ENCODE measurements at regions not wholly inside any gene's neighbourhood (a gene's known extent, or its start where the extent isn't known, plus 50 kb on each side); places are given as distances from the start of the nearest gene placed in this dataset.

DNA sequence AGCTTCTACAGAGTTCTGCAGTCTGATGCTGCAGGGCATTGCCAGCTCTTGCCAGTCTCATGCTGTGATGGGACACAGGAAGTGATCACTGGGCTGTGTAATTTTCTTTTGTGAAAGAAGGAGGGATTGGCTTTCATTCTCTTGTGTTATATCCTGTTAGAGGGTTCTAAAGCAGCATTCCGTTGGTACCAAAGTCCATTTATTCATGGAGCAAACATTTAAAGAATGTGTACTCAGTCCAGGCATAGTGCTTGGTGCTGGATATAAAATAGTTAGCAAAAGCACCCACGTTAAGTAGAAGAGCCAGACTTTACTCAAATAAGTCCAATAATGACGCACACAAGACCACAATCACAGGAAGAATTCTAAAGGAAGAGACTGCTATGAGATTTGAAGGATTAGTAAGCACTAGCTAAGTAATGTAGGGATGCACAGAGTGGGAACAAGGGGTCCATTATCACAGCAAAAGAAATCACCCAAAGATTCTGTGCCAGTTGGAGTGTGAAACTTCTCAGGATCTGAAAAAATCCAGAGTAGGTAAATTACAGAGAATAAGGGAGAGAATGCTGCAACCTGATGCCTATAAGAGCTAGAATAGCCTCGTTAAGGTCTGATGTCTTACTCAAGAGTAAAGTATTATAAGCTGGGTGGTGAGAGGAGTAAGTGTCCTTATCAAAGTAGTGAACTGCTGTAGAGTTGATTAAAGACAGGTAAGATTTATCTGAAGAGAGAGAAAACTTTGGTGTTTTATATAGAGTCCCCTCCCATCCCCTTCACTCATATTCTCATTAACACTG, 728.3 kb downstream of the METTL15 start:
- H3K27me3 ChIP-seq (ENCODE audit: control insufficient read depth, insufficient read depth, low read length), result no peaks in the 10 kb centered on the region
- no peak overlapping the region for H3K27ac ChIP-seq (ENCODE audit: low read length)
- H3K36me3 ChIP-seq (ENCODE audit: control insufficient read depth, insufficient read depth, low read length), result no peaks in the 10 kb centered on the region
- WGBS (ENCODE audit: insufficient coverage), result 20% methylated on average over 1 of the region's 4 CpGs
- H3K4me1 ChIP-seq (ENCODE audit: control insufficient read depth, insufficient read depth, low read length), result no peaks in the 10 kb centered on the region
- no peak overlapping the region for H3K4me3 ChIP-seq (ENCODE audit: low read length)
- no peaks in the 10 kb centered on the region for H3K9me3 ChIP-seq (replicated peaks; ENCODE audit: control insufficient read depth, low read depth, low read length)
- DNase-seq, result no peak

DNA sequence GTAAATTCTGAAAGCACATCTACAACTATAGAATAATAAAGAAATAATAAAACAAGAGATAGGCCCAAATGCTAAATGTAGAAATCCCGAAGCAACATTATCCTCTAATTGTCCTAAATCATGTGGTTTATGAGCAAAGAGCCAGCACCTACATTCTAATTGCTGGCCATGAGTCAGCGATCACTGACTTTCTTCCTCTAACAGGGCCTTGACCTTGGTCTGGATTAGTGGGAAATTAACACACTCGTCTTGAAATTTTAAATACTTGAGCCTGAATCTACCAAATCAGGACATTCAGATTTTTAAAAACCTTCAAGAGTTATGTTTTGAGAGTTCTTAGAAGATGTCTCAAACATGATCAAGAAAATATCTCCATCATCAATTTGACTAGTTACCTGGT, 727.6 kb downstream of the METTL15 start:
- no CpG with 5 or more reads among the region's 3 CpGs for WGBS (ENCODE audit: insufficient coverage)
- no peaks in the 10 kb centered on the region for H3K9me3 ChIP-seq (replicated peaks; ENCODE audit: control insufficient read depth, low read depth, low read length)
- no peak overlapping the region for H3K4me3 ChIP-seq (ENCODE audit: low read length)
- no peaks in the 10 kb centered on the region for H3K4me1 ChIP-seq (ENCODE audit: control insufficient read depth, insufficient read depth, low read length)
- no peaks in the 10 kb centered on the region for H3K36me3 ChIP-seq (ENCODE audit: control insufficient read depth, insufficient read depth, low read length)
- DNase-seq, result peak; percentile 2
- H3K27me3 ChIP-seq (ENCODE audit: control insufficient read depth, insufficient read depth, low read length), result no peaks in the 10 kb centered on the region
- no peak overlapping the region for H3K27ac ChIP-seq (ENCODE audit: low read length)

DNA sequence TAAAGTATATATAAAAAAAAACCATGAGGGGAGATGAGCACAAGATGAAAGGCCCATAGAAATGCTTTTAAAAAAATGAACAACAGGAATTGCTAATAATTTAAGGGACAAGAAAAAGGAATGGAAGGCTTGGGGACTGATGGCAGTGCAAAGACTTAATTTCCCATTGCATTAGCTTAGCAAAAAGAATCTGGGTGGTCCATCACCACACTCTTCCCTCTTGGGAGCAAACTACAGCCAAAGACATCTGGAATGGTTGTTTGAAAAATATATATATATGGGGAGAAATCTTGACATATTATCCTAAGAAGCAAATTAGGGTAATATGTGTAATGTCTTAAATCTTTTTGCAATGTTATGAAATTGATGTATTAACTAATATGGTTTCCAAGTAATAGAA, 727.1 kb downstream of the METTL15 start:
- Histone ChIP-seq H3K9me3 (replicated peaks; ENCODE audit: control insufficient read depth, low read depth, low read length) (no peaks in the 10 kb centered on the region), H3K27me3 (ENCODE audit: control insufficient read depth, insufficient read depth, low read length) (no peaks in the 10 kb centered on the region), H3K4me3 (ENCODE audit: low read length) (no peak overlapping the region), H3K36me3 (ENCODE audit: control insufficient read depth, insufficient read depth, low read length) (no peaks in the 10 kb centered on the region), H3K27ac (ENCODE audit: low read length) (no peak overlapping the region), H3K4me1 (ENCODE audit: control insufficient read depth, insufficient read depth, low read length) (no peaks in the 10 kb centered on the region)
- peak; percentile 32 for DNase-seq

DNA sequence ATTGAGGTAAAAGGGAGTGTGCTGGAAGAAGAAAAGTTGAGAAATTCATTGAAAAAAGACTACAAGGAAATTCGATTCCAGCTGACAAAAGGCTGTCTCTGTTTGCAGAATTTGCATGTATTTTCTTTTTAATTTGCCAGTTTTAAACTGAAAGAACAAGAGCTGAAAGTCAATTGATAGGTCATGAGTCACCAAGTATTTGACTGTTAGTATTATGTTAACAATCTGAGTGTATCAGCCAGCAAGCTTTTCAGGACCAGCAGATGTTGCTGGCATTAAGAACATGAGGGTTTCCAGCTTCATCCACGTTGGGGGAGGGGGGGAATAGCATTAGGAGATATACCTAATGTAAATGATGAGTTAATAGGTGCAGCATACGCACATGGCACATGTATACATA, 726.7 kb downstream of the METTL15 start:
- Histone ChIP-seq H3K9me3 (replicated peaks; ENCODE audit: control insufficient read depth, low read depth, low read length) (no peaks in the 10 kb centered on the region), H3K36me3 (ENCODE audit: control insufficient read depth, insufficient read depth, low read length) (no peaks in the 10 kb centered on the region), H3K27ac (ENCODE audit: low read length) (no peak overlapping the region), H3K27me3 (ENCODE audit: control insufficient read depth, insufficient read depth, low read length) (no peaks in the 10 kb centered on the region), H3K4me1 (ENCODE audit: control insufficient read depth, insufficient read depth, low read length) (no peaks in the 10 kb centered on the region), H3K4me3 (ENCODE audit: low read length) (no peak overlapping the region)
- WGBS (ENCODE audit: insufficient coverage), result 60% methylated on average over 1 of the region's 3 CpGs
- peak; percentile 8 for DNase-seq

DNA sequence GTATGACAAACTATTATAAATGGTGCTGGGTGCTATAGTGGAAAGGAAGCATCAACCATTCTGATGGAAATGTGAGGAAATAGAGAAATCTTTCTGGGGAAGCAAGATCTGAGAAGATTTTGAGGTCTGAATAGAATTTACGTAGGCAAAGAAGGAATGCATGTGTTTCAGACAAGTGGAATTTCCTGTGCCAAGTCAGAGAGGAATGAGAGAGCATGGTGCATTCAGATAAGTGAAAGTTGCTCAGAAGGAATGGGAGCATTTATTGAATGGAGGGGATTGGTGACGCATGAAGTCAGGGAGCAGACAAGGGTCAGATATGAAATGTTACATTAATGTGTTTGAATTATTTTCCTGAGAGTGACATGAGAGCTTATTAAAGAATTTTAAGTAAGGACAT, 725.5 kb downstream of the METTL15 start:
- no peaks in the 10 kb centered on the region for H3K4me1 ChIP-seq (ENCODE audit: control insufficient read depth, insufficient read depth, low read length)
- H3K27me3 ChIP-seq (ENCODE audit: control insufficient read depth, insufficient read depth, low read length), result no peaks in the 10 kb centered on the region
- no peak overlapping the region for H3K27ac ChIP-seq (ENCODE audit: low read length)
- H3K9me3 ChIP-seq (replicated peaks; ENCODE audit: control insufficient read depth, low read depth, low read length), result no peaks in the 10 kb centered on the region
- no peak for DNase-seq
- H3K4me3 ChIP-seq (ENCODE audit: low read length), result no peak overlapping the region
- no peaks in the 10 kb centered on the region for H3K36me3 ChIP-seq (ENCODE audit: control insufficient read depth, insufficient read depth, low read length)
- WGBS (ENCODE audit: insufficient coverage), result 77% methylated on average over 2 of the region's 2 CpGs

DNA sequence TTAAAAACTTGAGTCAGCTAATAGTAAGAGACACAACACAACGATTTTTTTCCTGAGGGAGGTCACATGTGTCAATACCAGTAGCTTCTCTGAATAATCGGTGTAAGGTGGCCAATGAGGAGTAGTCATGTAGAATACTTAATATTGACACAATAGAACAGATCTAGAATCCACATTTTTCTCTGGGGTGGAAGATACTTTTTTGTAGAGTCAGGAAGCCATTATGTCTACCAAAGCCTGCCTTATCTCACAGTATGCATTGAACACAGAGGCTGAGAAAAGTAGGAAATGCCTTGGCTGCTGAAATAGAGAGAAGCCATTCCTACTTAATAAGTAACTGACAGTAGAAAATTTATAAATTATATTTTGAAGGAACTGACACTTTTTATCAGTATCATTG, 725.0 kb downstream of the METTL15 start:
- Histone ChIP-seq H3K9me3 (replicated peaks; ENCODE audit: control insufficient read depth, low read depth, low read length) (no peaks in the 10 kb centered on the region), H3K27me3 (ENCODE audit: control insufficient read depth, insufficient read depth, low read length) (no peaks in the 10 kb centered on the region), H3K36me3 (ENCODE audit: control insufficient read depth, insufficient read depth, low read length) (no peaks in the 10 kb centered on the region), H3K4me1 (ENCODE audit: control insufficient read depth, insufficient read depth, low read length) (no peaks in the 10 kb centered on the region), H3K27ac (ENCODE audit: low read length) (no peak overlapping the region), H3K4me3 (ENCODE audit: low read length) (no peak overlapping the region)
- no peak for DNase-seq
- no CpG with 5 or more reads among the region's 2 CpGs for WGBS (ENCODE audit: insufficient coverage)

DNA sequence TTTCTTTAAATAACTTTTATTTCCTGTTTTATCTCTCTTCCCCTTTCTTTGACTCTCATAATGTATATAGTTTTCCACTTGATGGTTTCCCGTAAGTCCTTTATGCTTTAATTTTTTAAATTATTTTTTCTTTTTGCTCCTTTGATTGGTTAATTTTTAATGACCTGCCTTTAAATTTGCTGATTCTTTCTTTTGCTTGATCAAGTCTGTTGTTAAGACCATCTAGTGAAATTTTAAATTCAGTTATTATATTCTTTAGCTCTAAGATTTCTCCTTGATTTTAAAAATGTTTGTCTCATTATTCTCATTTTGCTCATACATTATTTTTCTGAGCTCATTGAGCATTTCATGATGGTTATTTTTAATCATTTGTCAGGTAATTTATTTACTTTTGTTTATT, 718.6 kb downstream of the METTL15 start:
- Histone ChIP-seq H3K27me3 (ENCODE audit: control insufficient read depth, insufficient read depth, low read length) (no peaks in the 10 kb centered on the region), H3K4me3 (ENCODE audit: low read length) (no peak overlapping the region), H3K27ac (ENCODE audit: low read length) (no peak overlapping the region), H3K9me3 (replicated peaks; ENCODE audit: control insufficient read depth, low read depth, low read length) (peaks cover 2% of the 10 kb centered on the region), H3K36me3 (ENCODE audit: control insufficient read depth, insufficient read depth, low read length) (no peaks in the 10 kb centered on the region), H3K4me1 (ENCODE audit: control insufficient read depth, insufficient read depth, low read length) (no peaks in the 10 kb centered on the region)
- DNase-seq, result no peak
- WGBS (ENCODE audit: insufficient coverage), result no CpG with 5 or more reads among the region's 1 CpG

DNA sequence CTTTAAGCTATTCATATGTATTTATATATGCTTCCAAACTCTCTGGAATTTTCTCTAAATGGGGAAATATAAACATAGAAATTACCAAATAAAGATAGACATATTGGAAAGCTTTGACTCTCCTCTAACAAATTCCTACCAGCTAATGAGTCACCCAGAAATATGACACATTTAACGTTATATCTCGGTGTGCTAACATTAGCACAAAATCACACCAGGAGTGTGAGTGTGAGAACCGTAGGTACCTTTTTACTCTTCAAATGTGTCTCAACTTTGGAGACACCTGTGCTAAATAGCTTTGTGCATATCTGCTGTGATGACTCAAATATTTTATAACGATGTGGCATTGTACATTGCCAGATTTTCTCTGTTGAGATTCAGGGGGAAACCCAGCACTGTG, 714.4 kb downstream of the METTL15 start:
- H3K4me3 ChIP-seq (ENCODE audit: low read length), result no peak overlapping the region
- WGBS (ENCODE audit: insufficient coverage), result no CpG with 5 or more reads among the region's 4 CpGs
- H3K36me3 ChIP-seq (ENCODE audit: control insufficient read depth, insufficient read depth, low read length), result no peaks in the 10 kb centered on the region

DNA sequence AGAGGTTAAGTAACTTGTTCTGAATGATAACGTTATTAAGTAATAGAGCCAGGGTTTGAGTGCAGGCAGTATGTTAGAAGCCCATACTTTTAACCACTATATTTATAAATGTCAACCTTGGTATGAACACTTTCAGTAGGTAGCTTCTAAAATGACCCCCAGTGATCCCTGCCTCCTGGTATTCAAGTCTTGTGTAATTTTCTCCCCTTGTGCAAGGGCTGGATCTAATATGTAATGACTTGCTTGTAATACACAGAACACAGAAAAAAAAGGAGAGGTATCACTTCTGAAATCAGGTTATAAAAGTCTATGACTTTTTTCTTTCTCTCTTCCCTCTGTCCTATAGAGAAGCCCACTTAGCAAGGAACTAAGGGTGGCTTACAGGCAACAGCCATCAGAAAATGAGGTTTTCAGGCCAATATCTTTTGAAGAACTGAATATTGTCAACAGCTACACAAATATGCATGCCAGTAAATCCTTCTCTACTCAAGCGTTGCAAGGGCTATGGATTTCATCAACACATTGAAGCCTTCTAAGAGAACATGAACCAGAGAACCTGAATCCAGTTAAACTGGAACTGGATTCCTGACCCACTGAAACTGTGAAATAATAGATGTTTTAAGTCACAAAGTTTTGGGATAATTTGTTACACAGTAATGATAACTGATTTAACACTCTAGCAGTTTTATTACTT, 712.3 kb downstream of the METTL15 start:
- no peak overlapping the region for H3K27ac ChIP-seq (ENCODE audit: low read length)
- H3K9me3 ChIP-seq (replicated peaks; ENCODE audit: control insufficient read depth, low read depth, low read length), result no peaks in the 10 kb centered on the region
- no peak for DNase-seq
- no peak overlapping the region for H3K4me3 ChIP-seq (ENCODE audit: low read length)
- no peaks in the 10 kb centered on the region for H3K36me3 ChIP-seq (ENCODE audit: control insufficient read depth, insufficient read depth, low read length)
- no CpG with 5 or more reads among the region's 2 CpGs for WGBS (ENCODE audit: insufficient coverage)
- H3K4me1 ChIP-seq (ENCODE audit: control insufficient read depth, insufficient read depth, low read length), result no peaks in the 10 kb centered on the region
- H3K27me3 ChIP-seq (ENCODE audit: control insufficient read depth, insufficient read depth, low read length), result no peaks in the 10 kb centered on the region

More for the DNA sequence above, 714.4 kb downstream of the METTL15 start:
- Histone ChIP-seq H3K27me3 (ENCODE audit: control insufficient read depth, insufficient read depth, low read length) (no peaks in the 10 kb centered on the region), H3K9me3 (replicated peaks; ENCODE audit: control insufficient read depth, low read depth, low read length) (peaks cover under 1% of the 10 kb centered on the region), H3K4me1 (ENCODE audit: control insufficient read depth, insufficient read depth, low read length) (no peaks in the 10 kb centered on the region), H3K27ac (ENCODE audit: low read length) (no peak overlapping the region)
- no peak for DNase-seq

DNA sequence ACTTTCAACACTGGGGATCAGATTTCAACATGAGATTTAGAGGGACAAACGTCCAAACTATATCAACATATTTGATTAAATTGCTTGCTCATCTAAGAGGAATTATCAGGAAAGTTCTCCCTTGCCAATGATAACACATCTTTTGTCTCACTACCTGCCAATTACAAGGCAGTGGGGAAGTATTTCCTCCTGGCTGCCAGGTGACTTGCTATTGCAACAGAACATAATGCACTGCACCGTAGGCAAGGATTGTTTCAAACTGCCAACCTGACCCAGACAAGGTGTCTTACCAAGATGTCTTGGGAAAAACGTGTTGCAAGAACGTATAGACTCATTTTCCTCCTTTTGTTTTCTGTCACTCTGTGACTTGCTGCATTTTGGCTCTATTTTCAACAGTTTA, 711.6 kb downstream of the METTL15 start:
- DNase-seq, result no peak
- Histone ChIP-seq H3K4me1 (ENCODE audit: control insufficient read depth, insufficient read depth, low read length) (no peaks in the 10 kb centered on the region), H3K27ac (ENCODE audit: low read length) (no peak overlapping the region), H3K36me3 (ENCODE audit: control insufficient read depth, insufficient read depth, low read length) (no peaks in the 10 kb centered on the region), H3K9me3 (replicated peaks; ENCODE audit: control insufficient read depth, low read depth, low read length) (no peaks in the 10 kb centered on the region), H3K4me3 (ENCODE audit: low read length) (no peak overlapping the region), H3K27me3 (ENCODE audit: control insufficient read depth, insufficient read depth, low read length) (no peaks in the 10 kb centered on the region)
- WGBS (ENCODE audit: insufficient coverage), result 63% methylated on average over 1 of the region's 4 CpGs
